ENCODE measurements at regions not wholly inside any gene's neighbourhood (a gene's known extent, or its start where the extent isn't known, plus 50 kb on each side); places are given as distances from the start of the nearest gene placed in this dataset.

- DNase-seq (ENCODE audit: low read depth, low spot score) = no peak
- no peak overlapping the region for H3K4me2 ChIP-seq (ENCODE audit: low read length)
- no peaks in the 10 kb centered on the region for H3K9me2 ChIP-seq (ENCODE audit: insufficient read depth)
- ChIA-PET CTCF (interaction anchor here (0.6 kb wide), 1 partner anchor 100 kb away, joined by 3 read pairs; no protein-coding TSS in a partner anchor), POLR2A (no interaction called here), RAD21 (ENCODE audit: low non-redundant PET in 1 of 2, low total read pairs in 2 of 2, uncharacterized antibody in 2 of 2, unreplicated experiment in 2 of 2) (no interaction called here)
- H3K36me3 ChIP-seq (ENCODE audit: control insufficient read depth in 1 of 2, insufficient read depth in 2 of 2, low read length in 2 of 2) = no peaks in the 10 kb centered on the region
- ATAC-seq = no peak
- H3K27ac ChIP-seq (ENCODE audit: low read depth, low read length) = no peak overlapping the region
- TF ChIP-seq SP1 (IDR thresholded peaks at IDR 0.05; ENCODE audit: low read depth) = no peak
- TF ChIP-seq YY1 (IDR thresholded peaks at IDR 0.05; ENCODE audit: extremely low read depth, insufficient replicate concordance, low read depth, low read length) = no peak
- TF ChIP-seq EZH2phosphoT487 (IDR thresholded peaks at IDR 0.05; ENCODE audit: borderline replicate concordance) = no peak
- TF ChIP-seq POLR2A (IDR thresholded peaks at IDR 0.05; ENCODE audit: borderline replicate concordance, extremely low read depth, insufficient read depth, insufficient read length) = no peak
- no peak for TF ChIP-seq CEBPB (IDR thresholded peaks at IDR 0.05; ENCODE audit: low read depth)
- TF ChIP-seq SIN3A (IDR thresholded peaks at IDR 0.05; ENCODE audit: low read depth) = no peak
- TF ChIP-seq RAD21 (IDR thresholded peaks at IDR 0.05; ENCODE audit: low read depth) = no peak
- TF ChIP-seq POLR2AphosphoS5 (IDR thresholded peaks at IDR 0.05; ENCODE audit: low read depth, low read length) = no peak
- no peak for TF ChIP-seq REST (IDR thresholded peaks at IDR 0.05; ENCODE audit: low read depth)
- TF ChIP-seq MAX (IDR thresholded peaks at IDR 0.05) = no peak
- no peak for TF ChIP-seq FOSL1 (IDR thresholded peaks at IDR 0.05; ENCODE audit: low read depth)
- no peak for TF ChIP-seq ZNF274 (IDR thresholded peaks at IDR 0.05; ENCODE audit: low read depth, low read length)
- TF ChIP-seq EGR1 (IDR thresholded peaks at IDR 0.05; ENCODE audit: low read depth) = no peak
- TF ChIP-seq SRF (IDR thresholded peaks at IDR 0.05; ENCODE audit: low read depth) = no peak
- no peak for TF ChIP-seq ELF1 (IDR thresholded peaks at IDR 0.05; ENCODE audit: borderline replicate concordance, low read depth)
- TF ChIP-seq JUND (IDR thresholded peaks at IDR 0.05) = no peak
- no peak for TF ChIP-seq ATF3 (IDR thresholded peaks at IDR 0.05)
- H3K4me1 ChIP-seq (ENCODE audit: control insufficient read depth in 1 of 2, insufficient read depth in 2 of 2, low read length in 2 of 2) = no peaks in the 10 kb centered on the region
- intact Hi-C loops (cut with micrococcal nuclease) = no loop called here
- no peaks in the 10 kb centered on the region for H4K20me1 ChIP-seq (ENCODE audit: insufficient read depth)
- H3K79me2 ChIP-seq (ENCODE audit: insufficient read depth, low read length) = no peaks in the 10 kb centered on the region
- H3K9me3 ChIP-seq (ENCODE audit: control insufficient read depth in 1 of 2, insufficient read depth in 1 of 2, low read depth in 1 of 2, low read length in 2 of 2) = no peaks in the 10 kb centered on the region
- peaks cover 23% of the 10 kb centered on the region for H3K27me3 ChIP-seq (ENCODE audit: insufficient read depth, low read length)
- no peak overlapping the region for H3K9ac ChIP-seq (ENCODE audit: low read length)
- BruUV-seq (replicated peaks) = no TSS peak
- H3K4me3 ChIP-seq (replicated peaks in 1 of 2; ENCODE audit: low read depth in 1 of 2, low read length in 2 of 2) = no peak overlapping the region
- H2AFZ ChIP-seq (ENCODE audit: low read depth, low read length, poor library complexity, severe bottlenecking) = no peak overlapping the region
These were observed 176.4 kb downstream of the GATA3 start for GRCh38 chr10:8230902-8231301.

Data from HCT116 (cell line).